H1 (cell line): ENCODE measurements at regions not wholly inside any gene's neighbourhood (a gene's known extent, or its start where the extent isn't known, plus 50 kb on each side); places are given as distances from the start of the nearest gene placed in this dataset.

Experiments
- CTCF ChIA-PET: fragments of 300-600 bp; sonication (Branson Sonifier 250); formaldehyde crosslinking; loops from one replicate; lab custom pipeline; 2021; ENCODE audit not compliant: partially characterized antibody; lab: Charles Lee
- POLR2A ChIA-PET: fragments of 300-600 bp; sonication (Branson Sonifier 250); formaldehyde crosslinking; loops from one replicate; lab custom pipeline; 2021; ENCODE audit warnings: inconsistent platforms; ENCODE audit not compliant: partially characterized antibody; lab: Charles Lee
- DNase-seq, 2 experiments: peaks; one replicate each; pipeline versions ENCODE4 v3.0.0 to v3.0.0-alpha.2; 2010 to 2022; ENCODE audit warnings: low spot score in 2 of 2, low read depth in 1 of 2, mixed read lengths in 1 of 2
- FAIRE-seq: peaks from 2 replicates; lab custom pipeline; 2011; peaks lifted over from hg19 to GRCh38; lab: Jason Lieb, UNC
- H2AFZ ChIP-seq: 2 replicates; pipeline ENCODE4 v1.8.1; 2012; ENCODE audit warnings: low read length, inconsistent platforms
- H2AK5ac ChIP-seq: 2 replicates; pipeline ENCODE4 v1.6.1; 2013; ENCODE audit warnings: low read depth, low read length
- H2BK120ac ChIP-seq: replicated peaks from 2 replicates; pipeline ENCODE3; 2013; ENCODE audit warnings: low read depth, low read length, inconsistent platforms
- H2BK12ac ChIP-seq: 2 replicates; pipeline ENCODE4 v1.6.1; 2013; ENCODE audit warnings: low read depth, low read length
- H2BK15ac ChIP-seq: 2 replicates; pipeline ENCODE4 v1.6.1; 2013; ENCODE audit warnings: low read length
- H2BK20ac ChIP-seq: 2 replicates; pipeline ENCODE4 v1.6.1; 2013; ENCODE audit warnings: low read length
- H2BK5ac ChIP-seq: 2 replicates; pipeline ENCODE4 v1.6.1; 2013; ENCODE audit warnings: low read depth, low read length
- H3K14ac ChIP-seq: 2 replicates; pipeline ENCODE4 v1.6.1; 2013; ENCODE audit warnings: inconsistent platforms; ENCODE audit not compliant: insufficient read length
- H3K18ac ChIP-seq: 2 replicates; pipeline ENCODE4 v1.6.1; 2013; ENCODE audit warnings: low read length; ENCODE audit errors: extremely low read depth
- H3K23ac ChIP-seq: 2 replicates; pipeline ENCODE4 v1.6.1; 2013; ENCODE audit warnings: inconsistent platforms; ENCODE audit not compliant: insufficient read length
- H3K23me2 ChIP-seq: 2 replicates; pipeline ENCODE4 v1.6.1; 2013; ENCODE audit warnings: low read depth, low read length
- H3K27ac ChIP-seq: 2 replicates; pipeline ENCODE4 v1.6.1; 2011; ENCODE audit warnings: low read depth, low read length, inconsistent platforms
- H3K27me3 ChIP-seq, 4 experiments: replicated peaks in 1 of 4; 1 replicate in 1 of 4; 2 replicates in 3 of 4; pipeline versions ENCODE4 v1.6.1 to v1.8.1; 2011 to 2013; ENCODE audit warnings: low read length in 3 of 4, mild to moderate bottlenecking in 3 of 4, inconsistent platforms in 2 of 4, mixed read lengths in 2 of 4, moderate library complexity in 1 of 4; ENCODE audit not compliant: control insufficient read depth in 3 of 4, insufficient read depth in 3 of 4; ENCODE audit errors: extremely low read depth in 1 of 4
- H3K36me3 ChIP-seq, 4 experiments: 2 replicates each; pipeline versions ENCODE4 v1.6.1 to v1.8.1; 2011 to 2013; ENCODE audit warnings: mild to moderate bottlenecking in 4 of 4, low read length in 3 of 4, moderate library complexity in 2 of 4, control low read depth in 1 of 4, inconsistent platforms in 1 of 4; ENCODE audit not compliant: insufficient read depth in 4 of 4, control insufficient read depth in 2 of 4
- H3K4ac ChIP-seq: replicated peaks from 2 replicates; pipeline ENCODE3; 2013; ENCODE audit warnings: low read length, low read depth, mixed read lengths, inconsistent platforms; ENCODE audit not compliant: insufficient read length
- H3K4me1 ChIP-seq, 4 experiments: replicated peaks in 1 of 4; 1 replicate in 1 of 4; 2 replicates in 3 of 4; pipeline versions ENCODE4 v1.6.1 to v1.8.1; 2011 to 2013; ENCODE audit warnings: low read length in 3 of 4, inconsistent platforms in 2 of 4, mixed read lengths in 1 of 4; ENCODE audit not compliant: insufficient read depth in 4 of 4, control insufficient read depth in 3 of 4
- H3K4me2 ChIP-seq, 2 experiments: 2 replicates each; pipeline versions ENCODE4 v1.6.1 to v1.8.1; 2011 to 2013; ENCODE audit warnings: low read depth in 2 of 2, low read length in 2 of 2, control low read depth in 1 of 2, inconsistent platforms in 1 of 2, mild to moderate bottlenecking in 1 of 2; ENCODE audit not compliant: insufficient read depth in 1 of 2
- H3K4me3 ChIP-seq, 4 experiments: fragments of 200-600, 300-600 bp in 1 of 4; sonication (generic), shearing (Covaris generic), sonication (Bioruptor Twin) in 1 of 4; 2 replicates each; pipeline versions ENCODE4 v1.5.1 to v1.8.1; 2011 to 2016; ENCODE audit warnings: low read length in 4 of 4, low read depth in 3 of 4, control low read depth in 2 of 4, inconsistent platforms in 2 of 4, mild to moderate bottlenecking in 2 of 4, mixed read lengths in 1 of 4, moderate library complexity in 1 of 4; ENCODE audit not compliant: insufficient read depth in 2 of 4; ENCODE audit errors: extremely low read depth in 1 of 4
- H3K56ac ChIP-seq: replicated peaks from 2 replicates; pipeline ENCODE3; 2013; ENCODE audit warnings: low read depth, mild to moderate bottlenecking, mixed read lengths, low read length, inconsistent platforms; ENCODE audit not compliant: insufficient read length
- H3K79me1 ChIP-seq: 2 replicates; pipeline ENCODE4 v1.6.1; 2013; ENCODE audit warnings: low read depth, low read length, control low read depth
- H3K79me2 ChIP-seq, 2 experiments: 2 replicates each; pipeline versions ENCODE4 v1.6.1 to v1.8.1; 2012 to 2013; ENCODE audit warnings: low read length in 2 of 2, mild to moderate bottlenecking in 2 of 2, inconsistent platforms in 1 of 2; ENCODE audit not compliant: insufficient read depth in 2 of 2, control insufficient read depth in 1 of 2
- H3K9ac ChIP-seq, 4 experiments: replicated peaks in 1 of 4; 1 replicate in 1 of 4; 2 replicates in 3 of 4; pipeline versions ENCODE4 v1.6.1 to v1.8.1; 2011 to 2013; ENCODE audit warnings: low read depth in 3 of 4, low read length in 3 of 4, control low read depth in 2 of 4, mild to moderate bottlenecking in 2 of 4, moderate library complexity in 2 of 4, inconsistent platforms in 1 of 4; ENCODE audit errors: extremely low read depth in 1 of 4
- H3K9me3 ChIP-seq, 2 experiments: 2 replicates each; pipeline versions ENCODE4 v1.6.1 to v1.8.1; 2012 to 2013; ENCODE audit warnings: mild to moderate bottlenecking in 2 of 2, moderate library complexity in 2 of 2, control low read depth in 1 of 2, inconsistent platforms in 1 of 2, low read depth in 1 of 2, low read length in 1 of 2, mixed read lengths in 1 of 2; ENCODE audit not compliant: insufficient read depth in 2 of 2
- H4K20me1 ChIP-seq, 2 experiments: replicated peaks in 1 of 2; 2 replicates each; pipeline versions ENCODE3 to v1.8.1; 2011 to 2013; ENCODE audit warnings: inconsistent platforms in 2 of 2, low read length in 2 of 2, mild to moderate bottlenecking in 1 of 2; ENCODE audit not compliant: insufficient read depth in 2 of 2, control insufficient read depth in 1 of 2
- H4K5ac ChIP-seq: 2 replicates; pipeline ENCODE4 v1.6.1; 2013; ENCODE audit warnings: low read length, low read depth, mixed read lengths, inconsistent platforms; ENCODE audit not compliant: insufficient read length
- H4K8ac ChIP-seq: 2 replicates; pipeline ENCODE4 v1.8.0; 2013; ENCODE audit warnings: mild to moderate bottlenecking, moderate library complexity, low read length, inconsistent platforms; ENCODE audit not compliant: insufficient read depth; ENCODE audit errors: extremely low read depth
- H4K91ac ChIP-seq: replicated peaks from 2 replicates; pipeline ENCODE3; 2013; ENCODE audit warnings: low read length, mixed read lengths, inconsistent platforms; ENCODE audit not compliant: insufficient read length
- CHD2 ChIP-seq: IDR thresholded peaks from 2 replicates; pipeline ENCODE4 v1.6.1; 2012; ENCODE audit warnings: low read length, improper control_type of control experiment
- EZH2 ChIP-seq: fragments of 200-600 bp; sonication (generic); IDR thresholded peaks from 2 replicates; pipeline ENCODE4 v1.7.1; 2012; ENCODE audit warnings: low read depth, mild to moderate bottlenecking, moderate library complexity, low read length, inconsistent platforms; ENCODE audit not compliant: severe bottlenecking
- KDM5A ChIP-seq: fragments of 200-600 bp; IDR thresholded peaks from 2 replicates; pipeline ENCODE4 v1.7.1; 2012; ENCODE audit warnings: mild to moderate bottlenecking, low read length, inconsistent platforms, mixed read lengths
- RBBP5 ChIP-seq: IDR thresholded peaks from 2 replicates; pipeline ENCODE4 v1.7.1; 2012; ENCODE audit warnings: low read depth, mild to moderate bottlenecking, inconsistent platforms, low read length, moderate library complexity, borderline replicate concordance
- SAP30 ChIP-seq: fragments of 300-600 bp; sonication (generic); IDR thresholded peaks from 2 replicates; pipeline ENCODE4 v1.7.1; 2012; ENCODE audit warnings: low read length, moderate library complexity, mild to moderate bottlenecking, inconsistent platforms; ENCODE audit not compliant: insufficient read depth, insufficient replicate concordance
- SP2 ChIP-seq: IDR thresholded peaks from 2 replicates; pipeline ENCODE4 v1.6.1; 2012; ENCODE audit warnings: mild to moderate bottlenecking, low read length, inconsistent platforms
- TAF7 ChIP-seq: optimal IDR thresholded peaks from 2 replicates; pipeline ENCODE3; 2011; ENCODE audit warnings: low read depth, mild to moderate bottlenecking, inconsistent platforms, low read length, moderate library complexity, borderline replicate concordance
- TBP ChIP-seq: IDR thresholded peaks from 2 replicates; pipeline ENCODE4 v1.6.1; 2011; ENCODE audit warnings: low read depth, low read length, improper control_type of control experiment
- TF ChIP-seq, protein P1 (sequence below): IDR thresholded peaks from 2 replicates; pipeline ENCODE4 v1.6.1; 2012; ENCODE audit warnings: inconsistent platforms

- Histone ChIP-seq H2AK5ac (no peak overlapping the region), H4K91ac (no peak overlapping the region), H3K18ac (no peak overlapping the region), H3K23ac (no peak overlapping the region), H3K9ac (no peak overlapping the region), H4K20me1 (no peaks in the 10 kb centered on the region), H3K23me2 (no peaks in the 10 kb centered on the region), H2BK120ac (no peak overlapping the region), H3K79me1 (no peaks in the 10 kb centered on the region), H3K4me2 (no peak overlapping the region), H2AFZ (no peak overlapping the region), H2BK12ac (no peak overlapping the region), H4K5ac (no peak overlapping the region), H2BK5ac (no peak overlapping the region), H3K4ac (no peak overlapping the region), H3K27ac (no peak overlapping the region), H3K4me1 (no peaks in the 10 kb centered on the region), H3K36me3 (no peaks in the 10 kb centered on the region), H3K14ac (no peak overlapping the region), H3K27me3 (no peaks in the 10 kb centered on the region), H3K79me2 (no peaks in the 10 kb centered on the region), H3K4me3 (no peak overlapping the region), H3K9me3 (no peaks in the 10 kb centered on the region), H4K8ac (no peak overlapping the region), H3K56ac (no peak overlapping the region), H2BK15ac (no peak overlapping the region), H2BK20ac (no peak overlapping the region)
- TF ChIP-seq RBBP5 (no peak), KDM5A (no peak), EZH2 (no peak), CHD2 (no peak), SAP30 (no peak), TAF7 (no peak), SP2 (no peak), TBP (no peak)
- TF ChIP-seq, protein P1, sequence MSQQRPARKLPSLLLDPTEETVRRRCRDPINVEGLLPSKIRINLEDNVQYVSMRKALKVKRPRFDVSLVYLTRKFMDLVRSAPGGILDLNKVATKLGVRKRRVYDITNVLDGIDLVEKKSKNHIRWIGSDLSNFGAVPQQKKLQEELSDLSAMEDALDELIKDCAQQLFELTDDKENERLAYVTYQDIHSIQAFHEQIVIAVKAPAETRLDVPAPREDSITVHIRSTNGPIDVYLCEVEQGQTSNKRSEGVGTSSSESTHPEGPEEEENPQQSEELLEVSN, result no peak
- FAIRE-seq, result no peak
- DNase-seq, result no peak
- POLR2A ChIA-PET, result no interaction called here
- CTCF ChIA-PET, result no interaction called here
Observed at GRCh38 chr10:52523696-52524095, 209.6 kb downstream of the DKK1 start.
